ENCODE measurements at regions not wholly inside any gene's neighbourhood (a gene's known extent, or its start where the extent isn't known, plus 50 kb on each side); places are given as distances from the start of the nearest gene placed in this dataset.

DNA sequence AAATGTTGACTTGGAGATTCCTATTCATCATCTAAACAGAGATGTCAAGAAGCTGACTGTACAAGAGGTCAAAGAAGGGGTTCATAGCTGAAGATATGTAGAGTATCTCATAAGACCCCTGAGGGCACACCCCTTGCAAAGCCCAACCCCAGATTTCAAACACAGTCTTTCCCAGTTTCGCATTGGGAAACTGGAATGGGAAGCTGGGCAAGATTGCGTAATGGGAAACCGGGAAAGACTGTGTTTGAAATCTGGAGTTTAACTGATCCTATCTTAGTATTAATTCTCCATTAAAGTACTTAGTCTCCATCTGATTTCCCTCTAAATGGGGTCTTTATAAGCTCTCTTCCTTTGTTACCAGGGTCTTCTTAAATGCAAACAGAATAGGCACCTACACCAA lies 99.5 kb downstream of the FAM76B start:
- no peak for DNase-seq

DNA sequence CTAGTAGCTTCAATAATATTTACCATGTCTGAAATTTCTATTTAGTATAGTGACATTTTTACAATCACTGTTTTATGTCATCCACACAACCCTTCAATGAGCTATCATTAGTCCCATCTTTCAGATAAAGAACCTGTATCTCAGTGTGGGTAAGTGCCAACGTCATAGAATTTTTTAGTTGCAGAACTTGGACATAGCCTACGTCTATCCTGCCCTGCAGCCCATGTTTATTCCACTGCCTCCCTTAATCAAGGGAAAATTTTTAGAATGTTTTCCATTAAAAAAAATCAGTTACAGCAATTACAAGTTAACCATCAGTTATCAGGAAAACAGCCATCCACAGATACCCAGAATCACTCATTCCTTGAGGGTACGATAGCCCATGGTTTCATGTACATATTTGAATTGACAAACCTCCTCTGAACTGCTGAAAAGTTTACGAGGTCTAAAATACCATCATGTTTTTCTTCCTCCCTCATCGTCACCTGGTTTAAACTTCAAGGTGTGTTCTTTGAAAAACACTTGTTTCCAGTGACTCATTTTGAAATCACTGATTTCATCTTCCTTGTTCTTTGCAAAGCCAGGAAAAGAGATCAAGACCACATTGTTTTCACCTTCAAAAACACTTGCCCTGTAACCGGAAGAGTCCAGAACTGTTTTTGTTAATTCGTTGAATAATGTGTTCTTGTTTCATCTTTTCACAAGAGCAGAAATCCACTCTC lies 100.9 kb downstream of the FAM76B start:
- DNase-seq, result no peak

DNA sequence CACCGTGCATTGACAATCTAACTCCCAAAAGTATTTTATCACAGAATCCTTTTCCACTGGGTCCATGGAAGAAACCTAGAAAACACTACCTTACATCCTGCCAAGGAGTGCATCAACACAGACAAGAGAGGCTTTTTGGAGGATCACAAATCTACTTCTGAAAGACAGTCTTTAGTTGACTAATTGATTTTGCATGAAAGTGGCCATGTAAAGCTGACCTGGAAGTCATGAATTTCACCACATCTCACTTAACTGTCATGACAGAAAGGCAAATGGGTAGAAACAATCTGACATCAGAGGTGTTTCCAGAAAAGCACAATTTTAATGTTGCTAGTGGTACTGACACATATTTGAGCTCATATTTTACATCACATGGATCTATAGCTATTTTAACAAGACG lies 101.6 kb downstream of the FAM76B start:
- DNase-seq, result no peak

DNA sequence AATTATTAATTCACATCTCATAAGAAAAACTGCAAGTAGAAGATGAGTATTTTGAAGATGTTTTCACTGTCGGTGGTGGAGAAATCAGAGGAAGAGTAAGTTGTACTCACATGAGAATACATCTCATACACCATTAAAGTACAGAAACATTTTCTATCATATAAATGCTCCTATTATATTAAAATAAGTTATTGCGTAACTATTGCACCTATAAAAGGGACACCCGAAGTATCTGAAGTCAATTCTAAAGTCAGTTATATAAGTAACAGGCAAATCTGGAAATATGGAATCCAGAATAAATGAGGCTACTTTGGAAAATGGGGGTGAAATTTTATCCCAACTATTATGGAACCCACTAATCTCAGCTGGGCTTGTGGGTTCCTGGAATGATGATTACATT lies 103.3 kb downstream of the FAM76B start:
- no peak for DNase-seq

DNA sequence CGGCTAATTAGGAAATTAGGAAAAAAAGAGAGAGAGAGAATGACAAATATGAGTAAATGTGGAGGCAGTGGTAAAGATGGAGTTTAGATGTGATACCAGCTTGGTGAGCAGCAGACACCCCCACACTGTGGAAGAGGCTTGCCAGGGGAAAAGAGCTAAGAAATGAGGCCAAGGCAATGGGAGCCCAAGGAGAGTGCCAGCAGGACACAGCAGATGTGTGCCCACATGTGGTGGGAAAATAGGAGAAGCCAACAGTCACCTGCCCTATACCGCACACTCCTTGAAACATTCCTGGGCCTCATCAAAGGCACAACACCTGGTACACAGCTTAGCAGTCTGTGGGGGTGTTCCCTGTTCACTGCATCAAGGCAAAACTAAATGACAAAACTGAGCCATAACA lies 104.9 kb downstream of the FAM76B start:
- DNase-seq, result peak; percentile 68

DNA sequence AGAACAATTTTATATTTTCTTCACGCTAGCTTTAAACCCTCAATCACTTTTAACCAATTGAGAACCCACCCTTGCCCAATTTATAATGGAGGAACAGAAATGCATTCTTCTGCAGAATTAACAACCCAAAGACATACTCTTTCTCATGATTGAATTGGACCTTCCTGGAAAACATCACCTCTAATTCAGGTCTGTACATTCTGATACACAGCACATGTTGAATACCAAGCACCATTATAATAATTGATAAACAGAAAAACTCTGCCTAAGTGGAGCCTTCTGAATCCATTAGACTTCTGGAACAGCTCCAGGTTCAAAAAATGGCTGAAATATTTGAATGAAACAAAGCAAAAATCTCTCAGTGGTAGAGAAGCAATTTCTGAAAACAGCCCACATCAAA lies 105.4 kb downstream of the FAM76B start:
- DNase-seq, result no peak

DNA sequence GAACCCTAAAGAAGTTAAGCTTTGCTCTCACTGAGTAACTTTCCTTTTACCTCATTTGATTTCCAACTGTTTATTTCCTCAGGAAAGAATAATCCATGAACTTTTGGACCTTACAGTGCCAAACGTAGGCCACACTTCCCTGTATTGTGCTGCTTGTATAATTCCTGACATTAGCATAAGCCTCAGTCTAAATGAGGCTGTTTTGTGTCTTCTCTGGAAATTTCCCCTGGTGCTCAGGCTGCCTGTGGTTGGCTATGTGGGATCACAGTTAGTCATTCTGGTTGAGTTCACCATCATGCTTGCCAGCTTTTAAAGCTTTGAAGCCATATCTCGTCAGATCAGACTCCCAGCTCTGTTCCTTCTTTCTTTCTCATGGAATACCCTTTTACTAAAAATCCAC lies 107.0 kb downstream of the FAM76B start:
- DNase-seq, result no peak

DNA sequence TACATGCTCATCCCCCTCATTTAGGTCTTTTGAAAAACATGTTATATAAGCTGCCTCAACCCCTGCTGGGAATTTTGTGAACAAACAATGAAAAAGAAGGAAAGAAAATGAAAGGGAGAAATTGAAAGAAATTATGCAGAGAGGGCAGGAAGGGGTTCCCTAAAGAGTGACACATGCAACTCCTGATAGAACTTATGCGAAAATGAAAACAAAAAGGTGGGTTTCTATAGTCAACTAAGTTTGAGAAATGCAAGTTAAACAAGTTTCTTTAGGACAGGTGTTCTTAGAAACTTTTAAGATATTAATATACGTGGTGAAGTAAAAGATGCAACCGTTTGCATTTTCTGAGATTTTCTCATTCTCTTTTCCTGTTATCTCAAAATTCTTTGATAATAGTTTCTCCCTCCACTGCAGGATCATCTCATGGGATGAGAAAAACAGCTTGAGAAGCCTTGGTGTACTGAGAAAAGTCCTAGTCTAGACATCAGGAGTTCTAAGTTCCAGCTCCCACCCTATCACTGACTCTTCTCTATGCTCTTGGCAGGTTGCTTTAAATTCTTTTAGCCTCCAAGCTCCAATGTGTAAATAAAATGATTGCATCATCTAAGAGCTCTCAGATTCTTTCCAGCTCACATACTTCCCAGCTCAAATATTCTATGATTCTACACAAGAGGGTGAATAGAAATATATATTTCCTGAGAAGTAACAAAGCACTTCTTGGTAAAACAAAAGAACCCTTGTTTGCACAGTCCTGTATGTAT lies 109.2 kb downstream of the FAM76B start:
- peak; percentile 63 for DNase-seq

DNA sequence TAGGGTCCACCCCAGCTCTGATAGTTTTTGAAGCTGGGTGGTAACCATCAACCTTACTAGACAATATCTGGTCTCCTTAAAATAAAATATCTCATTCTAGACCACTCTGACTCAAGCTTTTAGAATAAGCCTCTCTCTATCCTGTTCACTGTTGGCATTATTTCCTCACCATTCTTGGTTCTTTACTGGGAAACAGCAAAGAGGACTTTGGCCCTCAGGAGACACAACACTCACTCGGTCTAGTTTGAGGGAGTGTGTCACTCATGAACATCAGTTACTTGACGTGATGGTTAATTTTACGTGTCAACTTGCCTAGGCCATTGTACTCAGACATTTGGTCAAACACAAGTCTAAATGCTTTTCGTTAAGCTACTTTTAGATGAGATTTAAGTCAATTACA lies 110.6 kb downstream of the FAM76B start:
- DNase-seq, result no peak

DNA sequence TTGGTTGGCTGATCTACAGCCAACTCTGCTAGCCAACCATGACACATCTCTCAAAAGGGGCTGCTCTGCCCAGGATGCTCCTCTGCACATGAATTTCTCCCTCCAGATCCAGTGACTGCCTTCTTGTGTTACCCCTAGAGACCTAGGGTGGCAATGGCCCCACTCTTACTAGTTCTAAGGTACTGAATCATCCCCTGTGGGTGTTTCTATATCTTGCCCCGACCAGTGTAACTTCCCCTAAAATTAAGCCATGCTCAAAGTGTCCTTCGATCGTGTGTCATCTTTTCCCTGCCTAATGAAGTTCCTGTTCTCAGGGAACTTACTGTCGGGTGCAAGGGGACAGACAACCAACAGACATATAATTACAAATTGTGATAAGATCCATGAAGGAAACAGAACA lies 113.3 kb downstream of the FAM76B start:
- no peak for DNase-seq

DNA sequence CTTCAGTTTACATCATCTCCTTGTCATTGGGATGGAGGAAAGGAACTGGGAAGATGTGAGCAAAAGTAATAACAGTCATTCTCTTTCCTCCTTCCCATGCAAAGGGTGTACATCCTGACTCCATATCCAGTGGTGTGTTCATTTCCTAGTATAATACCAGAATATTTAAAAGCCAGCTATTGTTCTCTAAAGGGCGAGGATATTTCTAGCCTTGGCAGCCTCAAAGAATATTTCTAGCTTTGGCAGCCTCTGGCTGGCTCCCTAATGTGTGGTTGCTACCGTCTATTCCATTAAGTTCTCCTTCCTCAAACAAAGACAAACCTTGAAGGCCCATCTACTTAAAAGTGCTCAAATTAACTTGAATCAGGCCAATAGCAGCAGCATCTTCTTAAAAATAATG lies 114.0 kb downstream of the FAM76B start:
- no peak for DNase-seq

DNA sequence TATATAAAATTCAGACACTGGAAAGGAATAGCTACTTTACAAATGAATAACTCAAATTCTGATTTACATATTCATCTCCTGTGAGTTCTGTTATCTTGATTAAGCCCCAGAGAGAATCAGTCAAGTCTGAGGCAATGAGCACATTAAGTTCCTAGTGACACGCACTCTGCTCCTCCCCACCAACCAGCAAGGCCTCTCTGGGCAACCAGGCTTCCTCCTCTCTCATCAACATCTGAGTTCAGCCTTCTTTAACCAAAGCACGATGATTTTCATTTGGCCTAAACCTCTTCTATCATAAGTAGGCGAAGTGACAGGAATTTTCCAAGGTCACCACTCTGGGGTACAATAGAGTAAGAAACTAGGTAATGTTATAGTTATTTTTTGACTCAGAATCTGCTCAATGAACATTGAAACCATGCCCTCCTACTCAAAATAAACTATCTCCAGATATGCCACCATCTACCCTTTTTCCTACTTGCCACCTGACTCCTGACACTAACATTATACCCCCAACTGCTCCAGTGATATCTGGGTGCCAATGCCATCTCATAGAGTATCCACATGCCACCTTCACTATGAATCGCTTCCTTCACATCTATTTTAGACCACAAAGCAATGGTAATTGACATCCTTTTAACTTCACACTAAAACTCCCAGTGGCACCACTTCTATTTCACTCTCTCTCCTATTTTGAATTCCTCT lies 114.8 kb downstream of the FAM76B start:
- no peak for DNase-seq

DNA sequence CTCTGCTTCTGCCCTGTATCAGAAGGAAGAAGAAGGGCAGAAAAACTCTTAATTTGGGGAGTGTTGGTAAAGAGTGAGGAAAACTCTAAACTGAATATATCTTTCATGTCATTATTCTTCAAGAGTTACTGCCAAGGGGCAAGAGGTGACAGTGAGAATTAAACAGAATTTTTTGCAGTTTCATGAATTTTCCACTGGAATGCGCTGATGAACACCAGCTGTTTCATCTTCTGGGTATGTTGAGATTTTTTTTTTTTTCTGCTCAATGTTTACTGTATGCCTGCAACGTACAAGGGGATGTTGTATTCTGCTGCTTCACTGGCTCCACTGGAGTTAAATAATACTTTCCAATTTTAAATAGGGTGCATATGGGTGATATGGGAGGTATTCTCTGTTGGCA lies 117.8 kb downstream of the FAM76B start:
- no peak for DNase-seq

DNA sequence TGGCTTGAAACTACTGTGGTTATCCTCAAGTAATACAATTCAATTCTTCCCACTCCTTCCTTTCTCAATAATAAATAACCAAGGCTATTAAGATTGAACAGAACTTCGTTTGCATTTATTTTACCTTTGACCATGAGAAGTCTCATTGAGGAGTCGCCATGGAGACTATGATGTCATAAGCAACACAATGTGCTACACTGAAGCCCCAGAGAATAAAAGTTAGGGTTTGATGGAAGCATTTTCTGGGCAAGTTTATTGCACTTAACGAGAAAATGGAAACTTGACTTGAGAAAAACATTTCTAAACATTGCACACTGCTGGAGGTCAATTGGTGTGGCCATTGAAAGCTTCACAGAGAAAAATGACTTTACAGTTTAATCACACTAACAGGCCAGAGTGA lies 121.5 kb downstream of the FAM76B start:
- DNase-seq, result no peak

DNA sequence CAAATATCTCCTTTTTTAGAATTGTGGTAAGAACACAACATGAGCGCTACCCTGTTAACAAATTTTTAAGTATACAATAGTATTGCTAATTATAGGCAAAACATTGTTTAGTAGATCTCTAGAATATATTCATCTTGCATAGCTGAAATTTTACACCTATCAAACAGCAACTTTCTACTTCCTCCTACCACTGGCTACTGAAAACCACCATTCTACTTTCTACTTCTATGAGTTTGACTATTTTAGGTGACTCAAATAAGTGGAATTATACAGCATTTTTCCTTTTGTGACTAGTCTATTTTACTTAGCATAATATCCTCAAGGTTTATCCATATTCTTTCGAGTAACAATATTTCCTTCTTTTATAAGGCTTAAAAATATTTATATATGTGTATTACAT lies 128.4 kb downstream of the FAM76B start:
- DNase-seq, result no peak

DNA sequence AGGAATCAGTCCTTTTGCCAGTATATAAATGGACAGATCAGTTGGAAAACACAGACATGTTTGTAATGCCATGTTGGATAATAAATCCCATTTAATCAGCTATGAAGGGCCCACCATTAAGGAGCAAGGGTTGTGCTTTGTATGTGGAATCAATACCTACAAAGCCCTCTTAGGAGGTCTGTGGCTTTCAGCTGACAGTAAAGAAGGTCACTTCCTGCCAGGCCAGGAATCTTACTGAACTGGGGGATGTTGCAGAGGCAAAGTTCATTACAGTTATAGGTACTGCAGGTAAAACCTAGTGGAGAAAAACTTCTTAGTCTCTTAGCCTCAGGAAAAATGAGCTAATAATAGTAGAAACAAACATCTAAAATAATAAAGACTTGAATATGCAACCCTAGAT lies 129.5 kb downstream of the FAM76B start:
- DNase-seq, result peak; percentile 53

DNA sequence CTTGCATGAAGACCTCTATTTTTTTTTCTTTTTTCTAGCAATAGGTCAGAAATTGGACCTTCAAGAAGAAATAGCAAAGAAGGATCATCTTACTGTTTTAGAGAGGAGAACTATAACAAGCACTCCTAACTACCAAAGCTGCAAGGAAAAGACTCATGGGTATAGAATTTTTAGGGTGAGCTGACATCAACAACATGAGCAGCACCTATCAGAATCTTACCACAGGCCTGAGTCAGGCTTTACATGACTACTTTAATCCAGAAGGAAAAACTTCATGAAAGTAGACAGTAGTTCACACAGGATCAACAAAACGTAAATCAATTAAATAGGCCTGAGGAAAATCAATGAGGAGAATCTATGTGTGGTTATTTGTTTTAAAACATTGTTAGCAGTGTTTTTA lies 130.5 kb downstream of the FAM76B start:
- peak; percentile 14 for DNase-seq

DNA sequence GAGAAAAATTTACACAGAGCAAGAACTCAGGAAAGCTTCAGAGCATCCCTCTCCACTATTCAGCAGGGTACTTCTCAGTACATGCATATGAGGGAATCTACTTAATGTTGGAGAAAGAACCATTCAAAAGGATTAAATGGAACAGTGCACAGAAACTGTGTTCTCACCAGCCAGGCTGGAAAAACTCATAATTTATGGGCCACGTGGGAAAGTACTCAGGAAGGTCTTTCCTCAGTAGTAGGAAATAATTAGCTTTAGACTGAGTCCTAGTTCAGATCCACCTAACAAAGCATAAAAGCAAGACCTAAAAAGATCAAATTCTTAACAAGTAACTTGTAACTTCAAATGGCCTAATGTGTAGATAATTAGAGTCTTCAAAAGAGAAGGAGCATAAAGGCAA lies 134.0 kb downstream of the FAM76B start:
- DNase-seq, result peak; percentile 16

DNA sequence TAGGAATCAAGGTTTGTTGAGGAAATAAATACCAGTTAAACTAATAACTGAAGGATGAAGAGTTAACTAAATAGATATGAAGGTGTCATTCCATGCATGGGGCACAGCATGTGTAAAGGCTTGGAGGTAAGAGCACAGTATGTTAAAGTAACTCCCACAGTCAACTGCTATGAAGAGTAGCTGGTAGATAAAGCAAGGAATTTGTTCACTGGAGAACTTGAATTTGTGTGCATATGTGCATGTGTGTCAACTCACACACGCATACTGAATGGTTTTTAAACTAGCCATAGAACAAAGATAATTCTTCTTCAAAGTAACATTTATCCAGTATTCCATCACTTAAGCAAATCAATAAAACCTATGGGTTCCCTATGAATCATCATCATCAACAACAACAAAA lies 135.9 kb downstream of the FAM76B start:
- no peak for DNase-seq

DNA sequence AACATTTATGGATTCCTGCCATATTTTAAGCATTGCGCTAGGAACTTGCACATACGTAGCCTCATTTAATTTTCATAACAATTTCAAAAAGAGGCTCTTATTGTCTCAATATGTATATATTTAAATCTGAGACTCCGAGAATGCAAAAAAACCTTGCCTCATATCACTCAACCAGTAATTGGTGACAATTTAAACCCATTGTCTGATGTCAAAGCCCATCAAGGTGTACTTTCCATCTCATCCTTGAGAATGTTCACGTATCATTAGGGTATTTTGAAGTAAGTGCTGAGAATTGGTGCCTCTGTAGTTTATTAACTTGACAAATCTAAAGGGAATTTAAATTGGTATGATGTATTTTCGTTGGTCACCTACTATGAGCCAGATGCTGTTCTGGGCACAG lies 136.5 kb downstream of the FAM76B start:
- peak; percentile 37 for DNase-seq

DNA sequence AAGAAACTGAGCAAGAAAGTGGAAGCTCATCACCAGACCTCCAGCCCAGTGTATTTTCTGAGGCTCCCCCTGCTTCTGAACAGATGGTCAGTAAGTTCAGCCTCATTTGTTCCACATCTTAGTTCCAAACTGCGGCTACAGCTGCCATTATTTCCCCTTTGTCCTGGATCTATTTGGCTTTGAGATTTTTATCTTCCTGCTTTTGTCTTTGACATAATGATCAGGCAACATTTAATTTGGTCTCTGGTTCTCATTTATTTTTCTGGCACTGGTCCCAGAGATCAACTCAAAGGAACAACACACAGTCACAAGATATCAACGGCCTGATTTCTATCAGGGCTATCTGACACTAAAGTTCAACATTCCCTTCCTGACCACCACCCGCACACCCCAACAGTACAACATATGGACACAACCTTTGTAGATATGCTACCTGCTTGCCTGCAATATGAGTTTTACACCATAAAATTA lies 137.5 kb downstream of the FAM76B start:
- DNase-seq, result peak; percentile 99

DNA sequence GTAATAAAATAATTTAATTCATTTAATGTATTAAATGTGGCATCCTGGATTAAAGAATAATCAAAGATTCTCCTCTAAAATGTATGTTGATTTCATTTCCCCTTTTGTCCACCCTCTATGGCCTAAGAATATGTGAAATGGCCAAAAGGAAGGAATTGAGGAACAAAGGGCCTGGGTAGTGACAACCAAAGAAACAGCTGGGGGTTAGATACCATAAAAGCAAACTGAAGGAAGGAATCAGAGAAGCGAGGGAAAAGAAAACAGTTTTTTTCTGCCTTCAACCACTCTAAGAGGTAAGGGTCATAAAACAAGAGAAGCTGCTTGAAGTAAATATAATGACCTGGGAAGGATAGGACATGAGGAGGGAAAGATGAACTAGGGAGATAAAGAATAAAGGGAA lies 139.3 kb downstream of the FAM76B start:
- peak; percentile 65 for DNase-seq

DNA sequence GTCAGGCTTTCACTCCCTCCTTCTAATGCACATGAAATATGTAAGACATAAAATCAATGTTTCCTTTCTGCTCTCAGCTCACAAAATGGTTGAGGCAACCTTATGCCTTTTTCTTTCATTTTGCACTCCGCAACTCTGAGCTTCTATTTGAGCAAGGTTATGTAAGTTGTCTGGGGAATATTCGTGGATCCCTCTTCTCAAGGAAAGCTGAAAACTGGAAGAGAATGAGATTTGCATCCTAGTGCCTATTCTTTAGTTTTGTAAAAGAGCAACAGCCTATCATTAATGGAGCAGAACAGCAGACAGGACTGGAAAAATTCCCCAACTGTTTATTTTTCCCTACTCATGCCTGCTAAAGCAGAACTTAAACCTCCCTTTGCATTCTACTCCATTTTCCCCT lies 141.7 kb downstream of the FAM76B start:
- peak; percentile 14 for DNase-seq

DNA sequence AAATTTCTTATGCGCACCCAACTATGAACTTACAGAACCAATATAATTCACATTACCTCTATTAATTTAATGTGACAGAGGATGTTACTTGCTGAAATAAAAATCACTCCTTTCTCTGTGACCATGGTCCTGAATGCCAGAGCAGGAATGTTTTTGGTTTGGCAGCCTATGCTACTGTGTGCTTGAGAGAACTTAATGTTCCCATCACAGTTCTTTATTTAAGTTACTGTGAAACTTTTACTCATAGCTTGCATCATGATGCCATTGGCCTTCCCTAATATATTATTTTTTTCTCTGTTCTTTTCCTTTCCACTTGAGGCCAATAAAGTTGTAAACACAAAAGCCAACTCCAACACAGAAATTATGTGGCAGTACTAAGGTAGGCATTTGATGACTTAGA lies 142.2 kb downstream of the FAM76B start:
- DNase-seq, result no peak
